A673 (cell line): ENCODE measurements at regions not wholly inside any gene's neighbourhood (a gene's known extent, or its start where the extent isn't known, plus 50 kb on each side); places are given as distances from the start of the nearest gene placed in this dataset.

Source experiments
- BruUV-seq: library from RNA; stranded (reverse); fragments of 400-500 nt; replicated peaks from 2 replicates; lab custom pipeline; 2021; lab: Mats Ljungman, UMichigan
- CTCF ChIA-PET: fragments of 300-600 bp; sonication (Branson Sonifier 250); formaldehyde crosslinking; loops from one replicate; lab custom pipeline; 2022; ENCODE audit warnings: antibody characterized with exemption; lab: Charles Lee
- POLR2A ChIA-PET: fragments of 300-600 bp; sonication (Branson Sonifier 250); formaldehyde crosslinking; loops from one replicate; lab custom pipeline; 2022; ENCODE audit warnings: antibody characterized with exemption; ENCODE audit not compliant: low non-redundant PET; lab: Charles Lee
- DNase-seq: peaks from one replicate; pipeline ENCODE4 v3.0.0-alpha.2; 2015; ENCODE audit warnings: low spot score
- H3K27ac ChIP-seq: fragments of 200-600 bp; sonication (generic); 2 replicates; pipeline ENCODE4 v1.5.1; 2016; ENCODE audit warnings: mixed run types, low read depth, mild to moderate bottlenecking, mixed read lengths, antibody characterized with exemption, low read length; ENCODE audit not compliant: poor library complexity, severe bottlenecking
- H3K27me3 ChIP-seq: fragments of 200-600 bp; sonication (generic); replicated peaks from 2 replicates; pipeline ENCODE4 v1.6.1; 2017; ENCODE audit warnings: mixed run types, low read depth, mild to moderate bottlenecking, mixed read lengths, antibody characterized with exemption, low read length; ENCODE audit not compliant: insufficient read depth, poor library complexity
- H3K36me3 ChIP-seq: fragments of 200-600 bp; sonication (generic); 2 replicates; pipeline ENCODE4 v1.6.1; 2016; ENCODE audit warnings: mixed run types, mild to moderate bottlenecking, mixed read lengths, antibody characterized with exemption, low read length; ENCODE audit not compliant: insufficient read depth, poor library complexity, severe bottlenecking
- H3K4me1 ChIP-seq: fragments of 200-600 bp; sonication (generic); 2 replicates; pipeline ENCODE4 v1.6.1; 2017; ENCODE audit warnings: mixed run types, mild to moderate bottlenecking, mixed read lengths, antibody characterized with exemption, low read length; ENCODE audit not compliant: insufficient read depth, poor library complexity, severe bottlenecking
- H3K4me3 ChIP-seq: fragments of 200-600 bp; sonication (generic); 2 replicates; pipeline ENCODE4 v1.5.1; 2016; ENCODE audit warnings: low read depth, mixed run types, mild to moderate bottlenecking, mixed read lengths, low read length; ENCODE audit not compliant: poor library complexity, severe bottlenecking
- H3K9me3 ChIP-seq: fragments of 200-600 bp; sonication (generic); 2 replicates; pipeline ENCODE4 v1.6.1; 2016; ENCODE audit warnings: mixed run types, low read depth, mild to moderate bottlenecking, mixed read lengths, antibody characterized with exemption, low read length; ENCODE audit not compliant: poor library complexity, severe bottlenecking
- CTCF ChIP-seq: fragments of 300-800, 200-600 bp; sonication (generic); conservative IDR thresholded peaks from 2 replicates; pipeline ENCODE4 v1.5.1; 2017; ENCODE audit warnings: low read depth, mild to moderate bottlenecking, antibody characterized with exemption, low read length, moderate library complexity, mixed read lengths
- EZH2 ChIP-seq: fragments of 200-600 bp; sonication (generic); IDR thresholded peaks from 2 replicates; pipeline ENCODE4 v1.6.1; 2017; ENCODE audit warnings: borderline replicate concordance, low read depth, mild to moderate bottlenecking, mixed read lengths, antibody characterized with exemption, low read length; ENCODE audit not compliant: poor library complexity, severe bottlenecking
- intact Hi-C: fragments of 100-400 bp; cut with micrococcal nuclease; formaldehyde crosslinking; loops from one replicate; pipeline ENCODE4 v1.10.0; 2022; ENCODE audit not compliant: unreplicated experiment

- DNase-seq, result no peak
- Histone ChIP-seq H3K9me3 (no peaks in the 10 kb centered on the region), H3K4me3 (no peak overlapping the region), H3K27ac (no peak overlapping the region), H3K4me1 (no peaks in the 10 kb centered on the region), H3K36me3 (no peaks in the 10 kb centered on the region), H3K27me3 (no peaks in the 10 kb centered on the region)
- ChIA-PET CTCF (no interaction called here), POLR2A (no interaction called here)
- intact Hi-C loops, result no loop called here
- TF ChIP-seq EZH2 (no peak), CTCF (no peak)
- BruUV-seq, result no TSS peak
Observed at GRCh38 chr1:215344539-215344938, 222.6 kb upstream of the KCTD3 start.

GRCh38 chr1:215345208-215345607 lies 221.9 kb upstream of the KCTD3 start:
- Histone ChIP-seq H3K4me1 (no peaks in the 10 kb centered on the region), H3K9me3 (no peaks in the 10 kb centered on the region), H3K27ac (no peak overlapping the region), H3K4me3 (no peak overlapping the region), H3K36me3 (no peaks in the 10 kb centered on the region), H3K27me3 (no peaks in the 10 kb centered on the region)
- ChIA-PET CTCF (no interaction called here), POLR2A (no interaction called here)
- BruUV-seq, result no TSS peak
- intact Hi-C loops, result no loop called here
- TF ChIP-seq CTCF, result no peak
- DNase-seq, result no peak

GRCh38 chr1:215345766-215346165 lies 221.3 kb upstream of the KCTD3 start:
- ChIA-PET CTCF (no interaction called here), POLR2A (no interaction called here)
- no peaks in the 10 kb centered on the region for H3K9me3 ChIP-seq
- no peaks in the 10 kb centered on the region for H3K36me3 ChIP-seq
- TF ChIP-seq CTCF (no peak), EZH2 (no peak)
- H3K27ac ChIP-seq, result no peak overlapping the region
- no peak overlapping the region for H3K4me3 ChIP-seq
- intact Hi-C loops, result no loop called here
- BruUV-seq, result no TSS peak
- H3K4me1 ChIP-seq, result no peaks in the 10 kb centered on the region
- DNase-seq, result no peak
- H3K27me3 ChIP-seq, result no peaks in the 10 kb centered on the region
